Prostate gland (tissue), 2 donors: ENCODE measurements at regions not wholly inside any gene's neighbourhood (a gene's known extent, or its start where the extent isn't known, plus 50 kb on each side); places are given as distances from the start of the nearest gene placed in this dataset.

ENCODE experiments used
- DNase-seq: peaks from one replicate; pipeline ENCODE4 v3.0.0-alpha.2; 2019; ENCODE audit warnings: low spot score
- H3K27ac ChIP-seq, 2 donors: fragments of 200-600 bp; sonication (generic); 2 replicates each; pipeline ENCODE4 v1.5.1; 2017 to 2019
- H3K27me3 ChIP-seq: fragments of 200-600 bp; sonication (generic); replicated peaks from 2 replicates; pipeline ENCODE4 v1.5.1; 2019; ENCODE audit not compliant: insufficient read depth
- H3K36me3 ChIP-seq, 2 donors: fragments of 200-600 bp; sonication (generic); 1 replicate in 1 of 2; 2 replicates in 1 of 2; pipeline versions ENCODE4 v1.5.1 to v1.8.1; 2017 to 2019
- H3K4me1 ChIP-seq: fragments of 200-600 bp; sonication (generic); replicated peaks from 2 replicates; pipeline ENCODE4 v1.5.1; 2019
- H3K4me3 ChIP-seq, 2 donors: fragments of 200-600 bp; sonication (generic); 2 replicates each; pipeline ENCODE4 v1.5.1; 2017 to 2019
- H3K9me3 ChIP-seq: fragments of 200-600 bp; sonication (generic); 2 replicates; pipeline ENCODE4 v1.5.1; 2017
- POLR2A ChIP-seq: fragments of 450-650 bp; IDR thresholded peaks from one replicate; pipeline ENCODE4 v1.6.1; 2016; ENCODE audit warnings: antibody characterized with exemption, mild to moderate bottlenecking
- POLR2AphosphoS5 ChIP-seq: sonication (generic); formaldehyde crosslinking; IDR thresholded peaks from one replicate; pipeline ENCODE4 v1.6.1; 2017; ENCODE audit warnings: antibody characterized with exemption
- WGBS: methylation state at CpG from one replicate; pipeline ENCODE4 v1.1.5; 2018; 5-methylcytosine and 5-hydroxymethylcytosine counted together
- intact Hi-C: fragments of 100-400 bp; cut with DNase I; formaldehyde crosslinking; loops from one replicate; pipeline ENCODE4 v1.14.2; 2022
- TF ChIP-seq, protein P1 (sequence below), 4 experiments: fragments of 200-600 bp in 2 of 4; fragments of 450-650 bp in 2 of 4; sonication (generic) in 2 of 4; IDR thresholded peaks; 1 replicate in 3 of 4; 2 replicates in 1 of 4; pipeline ENCODE4 v1.5.1; 2016 to 2019; ENCODE audit warnings: antibody characterized with exemption in 4 of 4, mild to moderate bottlenecking in 2 of 4, moderate library complexity in 2 of 4

DNA sequence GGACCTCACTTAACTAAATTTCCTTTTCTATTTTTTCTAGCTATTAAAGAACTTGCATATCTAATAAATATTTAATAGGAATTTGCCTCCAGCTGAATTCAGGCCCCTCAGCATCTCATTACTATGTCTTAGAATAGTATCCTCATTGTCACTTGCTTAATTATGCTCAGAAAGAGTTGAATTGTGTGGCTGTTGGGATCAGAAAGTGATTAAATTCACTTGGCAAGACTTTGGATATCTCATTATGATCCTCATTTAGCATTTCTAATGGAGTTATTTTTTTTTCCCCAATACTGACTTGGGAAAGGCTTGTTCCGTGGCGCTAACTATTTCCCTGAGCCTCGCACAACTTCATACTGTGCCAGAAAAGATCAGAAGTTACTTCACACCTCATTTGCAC lies 158.8 kb downstream of the IDS start:
- 75% methylated on average over 3 of the region's 3 CpGs for WGBS
- TF ChIP-seq, protein P1, sequence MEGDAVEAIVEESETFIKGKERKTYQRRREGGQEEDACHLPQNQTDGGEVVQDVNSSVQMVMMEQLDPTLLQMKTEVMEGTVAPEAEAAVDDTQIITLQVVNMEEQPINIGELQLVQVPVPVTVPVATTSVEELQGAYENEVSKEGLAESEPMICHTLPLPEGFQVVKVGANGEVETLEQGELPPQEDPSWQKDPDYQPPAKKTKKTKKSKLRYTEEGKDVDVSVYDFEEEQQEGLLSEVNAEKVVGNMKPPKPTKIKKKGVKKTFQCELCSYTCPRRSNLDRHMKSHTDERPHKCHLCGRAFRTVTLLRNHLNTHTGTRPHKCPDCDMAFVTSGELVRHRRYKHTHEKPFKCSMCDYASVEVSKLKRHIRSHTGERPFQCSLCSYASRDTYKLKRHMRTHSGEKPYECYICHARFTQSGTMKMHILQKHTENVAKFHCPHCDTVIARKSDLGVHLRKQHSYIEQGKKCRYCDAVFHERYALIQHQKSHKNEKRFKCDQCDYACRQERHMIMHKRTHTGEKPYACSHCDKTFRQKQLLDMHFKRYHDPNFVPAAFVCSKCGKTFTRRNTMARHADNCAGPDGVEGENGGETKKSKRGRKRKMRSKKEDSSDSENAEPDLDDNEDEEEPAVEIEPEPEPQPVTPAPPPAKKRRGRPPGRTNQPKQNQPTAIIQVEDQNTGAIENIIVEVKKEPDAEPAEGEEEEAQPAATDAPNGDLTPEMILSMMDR (IDR thresholded peaks at IDR 0.05) = no peak
- no peak for TF ChIP-seq POLR2A
- TF ChIP-seq POLR2AphosphoS5 = no peak
- Histone ChIP-seq H3K4me1 (no peaks in the 10 kb centered on the region), H3K27ac (no peak overlapping the region), H3K36me3 (no peaks in the 10 kb centered on the region), H3K27me3 (no peaks in the 10 kb centered on the region), H3K4me3 (no peak overlapping the region), H3K9me3 (no peaks in the 10 kb centered on the region)
- no peak for DNase-seq
- intact Hi-C loops = no loop called here

DNA sequence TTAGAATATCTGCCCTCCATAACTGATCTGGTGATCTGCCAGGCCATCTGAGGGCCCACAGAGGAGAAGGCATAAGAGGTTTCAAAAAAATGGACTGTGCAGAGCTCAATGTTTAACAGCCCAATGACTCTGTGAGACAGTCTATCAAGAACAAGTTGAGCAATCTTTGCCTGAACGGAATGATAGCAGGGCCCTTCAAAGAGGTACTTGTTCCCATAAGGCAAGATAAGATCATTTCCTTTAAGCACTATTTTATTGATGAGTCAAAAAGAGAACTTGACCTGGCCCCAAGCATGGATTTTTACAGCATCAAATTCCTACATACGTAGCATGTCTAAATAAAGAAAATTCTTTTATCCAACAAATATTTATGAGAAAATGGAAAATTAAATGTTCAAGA lies 182.8 kb downstream of the IDS start:
- 36% methylated on average over 2 of the region's 2 CpGs for WGBS
- H3K4me1 ChIP-seq = no peaks in the 10 kb centered on the region
- H3K4me3 ChIP-seq = no peak overlapping the region
- no peaks in the 10 kb centered on the region for H3K36me3 ChIP-seq
- H3K27ac ChIP-seq = no peak overlapping the region
- no peak for DNase-seq
- H3K9me3 ChIP-seq = no peaks in the 10 kb centered on the region
- intact Hi-C loops = no loop called here
- no peak for TF ChIP-seq POLR2A
- TF ChIP-seq POLR2AphosphoS5 = no peak
- TF ChIP-seq, protein P1 (IDR thresholded peaks at IDR 0.05) = no peak
- no peaks in the 10 kb centered on the region for H3K27me3 ChIP-seq

DNA sequence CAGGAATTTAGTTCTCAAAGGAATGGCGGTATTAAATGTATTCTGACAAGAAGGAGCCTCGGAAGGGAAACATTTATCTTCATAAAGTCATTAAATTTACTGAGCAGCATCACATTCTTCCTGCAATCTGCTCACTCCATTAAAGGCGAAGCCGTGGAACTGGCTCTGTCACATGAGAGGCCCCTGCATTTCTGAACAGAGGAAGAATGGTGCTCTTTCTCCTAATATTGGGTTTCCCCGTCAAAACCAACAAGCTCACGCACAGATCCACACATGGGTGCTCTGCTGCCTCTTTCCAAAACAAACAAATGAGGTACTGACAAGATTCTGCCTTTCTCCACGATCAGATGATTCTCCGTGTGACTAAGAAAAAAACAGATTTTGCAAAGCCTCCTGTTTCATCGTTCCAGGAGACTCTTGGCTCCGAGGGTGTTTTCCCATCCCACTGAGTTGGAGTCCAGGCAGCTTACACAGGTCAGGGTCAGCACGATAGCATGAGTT lies 191.2 kb downstream of the IDS start:
- no peaks in the 10 kb centered on the region for H3K36me3 ChIP-seq
- no peak for DNase-seq
- no peak for TF ChIP-seq POLR2A
- no peak for TF ChIP-seq POLR2AphosphoS5
- TF ChIP-seq, protein P1 (IDR thresholded peaks at IDR 0.05) = no peak
- H3K4me1 ChIP-seq = no peaks in the 10 kb centered on the region
- no peaks in the 10 kb centered on the region for H3K27me3 ChIP-seq
- intact Hi-C loops = no loop called here
- WGBS = 12% methylated on average over 11 of the region's 11 CpGs
- no peak overlapping the region for H3K4me3 ChIP-seq
- H3K9me3 ChIP-seq = no peaks in the 10 kb centered on the region
- no peak overlapping the region for H3K27ac ChIP-seq

DNA sequence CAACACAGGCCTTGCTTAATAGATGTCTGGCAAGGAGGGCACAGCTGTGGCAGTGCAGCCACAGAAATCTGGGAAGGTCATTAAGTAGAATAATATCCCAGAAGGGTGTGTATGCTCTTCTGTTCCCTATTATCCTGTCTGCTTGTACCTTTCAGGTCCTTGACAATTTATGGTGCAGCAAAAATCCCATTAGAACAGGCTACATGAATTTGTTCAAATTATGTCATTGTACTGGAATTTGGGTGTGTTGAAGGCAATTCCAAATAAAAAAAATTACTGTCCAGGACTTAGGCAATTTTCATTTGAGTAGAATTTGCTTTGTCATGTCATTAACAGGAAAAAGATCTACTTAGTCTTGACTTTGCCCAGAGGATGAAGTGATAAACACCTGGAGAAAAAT lies 192.1 kb downstream of the IDS start:
- Histone ChIP-seq H3K4me1 (no peaks in the 10 kb centered on the region), H3K27ac (no peak overlapping the region), H3K36me3 (no peaks in the 10 kb centered on the region), H3K9me3 (no peaks in the 10 kb centered on the region), H3K27me3 (no peaks in the 10 kb centered on the region), H3K4me3 (no peak overlapping the region)
- TF ChIP-seq POLR2AphosphoS5 = no peak
- TF ChIP-seq POLR2A = no peak
- TF ChIP-seq, protein P1 (IDR thresholded peaks at IDR 0.05) = no peak
- no peak for DNase-seq
- intact Hi-C loops = no loop called here

DNA sequence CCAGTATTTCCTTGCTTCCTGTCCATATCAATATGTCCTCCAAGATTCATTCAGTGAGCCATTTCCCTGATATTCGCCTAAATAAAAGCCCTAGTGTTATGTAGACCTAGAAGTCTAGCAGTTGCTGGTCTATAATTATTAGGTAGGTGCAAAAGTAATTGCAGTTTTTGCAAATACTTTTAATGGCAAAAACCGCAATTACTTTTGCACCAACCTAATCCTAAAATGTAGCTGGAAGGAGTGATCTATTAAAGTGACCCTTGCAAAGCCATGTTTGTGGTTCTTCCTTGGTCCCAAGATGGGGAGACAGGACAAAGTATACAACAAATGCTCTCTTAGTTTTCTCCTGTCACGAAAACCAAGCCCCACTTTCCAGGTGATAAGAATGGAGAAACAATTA lies 193.0 kb downstream of the IDS start:
- H3K27ac ChIP-seq = no peak overlapping the region
- TF ChIP-seq POLR2AphosphoS5 (no peak), POLR2A (no peak)
- TF ChIP-seq, protein P1 (IDR thresholded peaks at IDR 0.05) = no peak
- no peaks in the 10 kb centered on the region for H3K9me3 ChIP-seq
- no peak overlapping the region for H3K4me3 ChIP-seq
- 91% methylated on average over 3 of the region's 3 CpGs for WGBS
- no peaks in the 10 kb centered on the region for H3K36me3 ChIP-seq
- intact Hi-C loops = no loop called here
- no peaks in the 10 kb centered on the region for H3K27me3 ChIP-seq
- H3K4me1 ChIP-seq = no peaks in the 10 kb centered on the region
- no peak for DNase-seq
